ENCODE measurements at regions not wholly inside any gene's neighbourhood (a gene's known extent, or its start where the extent isn't known, plus 50 kb on each side); places are given as distances from the start of the nearest gene placed in this dataset.

DNA sequence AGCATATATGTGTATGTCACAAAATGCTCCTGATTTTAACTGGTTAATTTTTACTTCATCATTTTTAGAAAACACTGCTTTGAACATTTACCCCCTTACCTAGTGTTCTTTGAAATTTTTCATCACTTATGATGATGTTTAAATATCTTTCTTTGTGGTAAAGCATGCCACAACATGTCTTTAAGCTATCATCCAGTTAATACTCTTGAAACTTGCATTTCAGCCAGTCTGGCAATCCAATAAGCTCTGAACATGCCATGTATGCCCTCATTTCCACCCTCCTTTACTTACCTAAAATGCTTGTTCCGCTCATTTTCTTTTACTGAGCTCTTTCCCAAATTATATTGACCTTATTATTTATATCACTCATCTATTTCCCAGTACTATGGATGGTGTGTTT lies 581.2 kb downstream of the RAPGEF2 start:
- no peak for TF ChIP-seq EZH2 (IDR thresholded peaks at IDR 0.05; ENCODE audit: borderline replicate concordance, low read depth, low read length, poor library complexity, severe bottlenecking)
- TF ChIP-seq, protein P1, sequence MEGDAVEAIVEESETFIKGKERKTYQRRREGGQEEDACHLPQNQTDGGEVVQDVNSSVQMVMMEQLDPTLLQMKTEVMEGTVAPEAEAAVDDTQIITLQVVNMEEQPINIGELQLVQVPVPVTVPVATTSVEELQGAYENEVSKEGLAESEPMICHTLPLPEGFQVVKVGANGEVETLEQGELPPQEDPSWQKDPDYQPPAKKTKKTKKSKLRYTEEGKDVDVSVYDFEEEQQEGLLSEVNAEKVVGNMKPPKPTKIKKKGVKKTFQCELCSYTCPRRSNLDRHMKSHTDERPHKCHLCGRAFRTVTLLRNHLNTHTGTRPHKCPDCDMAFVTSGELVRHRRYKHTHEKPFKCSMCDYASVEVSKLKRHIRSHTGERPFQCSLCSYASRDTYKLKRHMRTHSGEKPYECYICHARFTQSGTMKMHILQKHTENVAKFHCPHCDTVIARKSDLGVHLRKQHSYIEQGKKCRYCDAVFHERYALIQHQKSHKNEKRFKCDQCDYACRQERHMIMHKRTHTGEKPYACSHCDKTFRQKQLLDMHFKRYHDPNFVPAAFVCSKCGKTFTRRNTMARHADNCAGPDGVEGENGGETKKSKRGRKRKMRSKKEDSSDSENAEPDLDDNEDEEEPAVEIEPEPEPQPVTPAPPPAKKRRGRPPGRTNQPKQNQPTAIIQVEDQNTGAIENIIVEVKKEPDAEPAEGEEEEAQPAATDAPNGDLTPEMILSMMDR (conservative IDR thresholded peaks at IDR 0.05; ENCODE audit: low read depth, low read length) = no peak

Data from A673 (cell line).